Activated CD4-positive, alpha-beta T cell treated with anti-CD3 and anti-CD28 coated beads, Interleukin-2, amount 10 ng/mL, durations not matched to agents 7 days and 5 days (primary cell): ENCODE measurements at regions not wholly inside any gene's neighbourhood (a gene's known extent, or its start where the extent isn't known, plus 50 kb on each side); places are given as distances from the start of the nearest gene placed in this dataset.

Experiments used
- CTCF ChIA-PET: fragments of 350-600 bp; sonication (Branson Sonifier 250); formaldehyde crosslinking; loops from one replicate; lab custom pipeline; 2021; ENCODE audit warnings: antibody characterized with exemption; lab: Charles Lee
- POLR2A ChIA-PET: fragments of 350-600 bp; sonication (Branson Sonifier 250); formaldehyde crosslinking; loops from one replicate; lab custom pipeline; 2021; ENCODE audit warnings: antibody characterized with exemption; lab: Charles Lee
- DNase-seq: peaks from one replicate; pipeline ENCODE4 v3.0.0-alpha.2; 2020
- H3K27ac Mint-ChIP-seq: one replicate; pipeline ENCODE4 v1.8.0; 2021; ENCODE audit warnings: mild to moderate bottlenecking, moderate library complexity, mixed read lengths
- H3K27me3 Mint-ChIP-seq: one replicate; pipeline ENCODE4 v1.8.0; 2021; ENCODE audit warnings: mixed read lengths
- H3K36me3 Mint-ChIP-seq: one replicate; pipeline ENCODE4 v1.8.0; 2021; ENCODE audit warnings: low read depth, mixed read lengths
- H3K4me1 Mint-ChIP-seq: one replicate; pipeline ENCODE4 v1.8.0; 2021; ENCODE audit warnings: mixed read lengths
- H3K4me3 Mint-ChIP-seq: one replicate; pipeline ENCODE4 v1.8.0; 2021; ENCODE audit warnings: mild to moderate bottlenecking, moderate library complexity, mixed read lengths
- H3K9me3 Mint-ChIP-seq: one replicate; pipeline ENCODE4 v1.8.0; 2021; ENCODE audit warnings: mixed read lengths

GRCh38 chr5:169417676-169418075, 116.7 kb upstream of the SLIT3 start:
- H3K4me1 Mint-ChIP-seq: no peaks in the 10 kb centered on the region
- ChIA-PET CTCF (no interaction called here), POLR2A (no interaction called here)
- H3K4me3 Mint-ChIP-seq: no peak overlapping the region
- DNase-seq: no peak
- peaks cover 2% of the 10 kb centered on the region for H3K27me3 Mint-ChIP-seq
- H3K9me3 Mint-ChIP-seq: no peaks in the 10 kb centered on the region
- H3K36me3 Mint-ChIP-seq: no peaks in the 10 kb centered on the region
- no peak overlapping the region for H3K27ac Mint-ChIP-seq

- Mint-ChIP-seq H3K9me3 (no peaks in the 10 kb centered on the region), H3K4me1 (no peaks in the 10 kb centered on the region)
These were observed 115.8 kb upstream of the SLIT3 start for GRCh38 chr5:169416583-169417196.

GRCh38 chr5:169415948-169416347, 115.0 kb upstream of the SLIT3 start:
- Mint-ChIP-seq H3K27me3 (no peaks in the 10 kb centered on the region), H3K4me3 (no peak overlapping the region), H3K27ac (no peak overlapping the region), H3K36me3 (no peaks in the 10 kb centered on the region), H3K9me3 (no peaks in the 10 kb centered on the region), H3K4me1 (no peaks in the 10 kb centered on the region)
- ChIA-PET POLR2A (no interaction called here), CTCF (no interaction called here)
- no peak for DNase-seq

More at GRCh38 chr5:169416583-169417196, 115.8 kb upstream of the SLIT3 start:
- no peak for DNase-seq
- Mint-ChIP-seq H3K4me3 (no peak overlapping the region), H3K27me3 (peaks cover 2% of the 10 kb centered on the region), H3K36me3 (no peaks in the 10 kb centered on the region), H3K27ac (no peak overlapping the region)
- CTCF ChIA-PET: no interaction called here
- POLR2A ChIA-PET: no interaction called here

GRCh38 chr5:169415371-169415770, 114.4 kb upstream of the SLIT3 start:
- Mint-ChIP-seq H3K27me3 (no peaks in the 10 kb centered on the region), H3K4me1 (no peaks in the 10 kb centered on the region), H3K36me3 (no peaks in the 10 kb centered on the region), H3K4me3 (no peak overlapping the region), H3K9me3 (no peaks in the 10 kb centered on the region), H3K27ac (no peak overlapping the region)
- ChIA-PET CTCF (no interaction called here), POLR2A (no interaction called here)
- no peak for DNase-seq

GRCh38 chr5:169413416-169413815, 112.5 kb upstream of the SLIT3 start:
- ChIA-PET POLR2A (no interaction called here), CTCF (interaction anchor here (0.7 to 1.2 kb wide), 2 partner anchors 21 to 767 kb away, joined by 3 to 4 read pairs; no protein-coding TSS in a partner anchor)
- no peaks in the 10 kb centered on the region for H3K9me3 Mint-ChIP-seq
- no peak overlapping the region for H3K4me3 Mint-ChIP-seq
- no peaks in the 10 kb centered on the region for H3K36me3 Mint-ChIP-seq
- H3K27me3 Mint-ChIP-seq: no peaks in the 10 kb centered on the region
- no peak for DNase-seq
- no peak overlapping the region for H3K27ac Mint-ChIP-seq
- no peaks in the 10 kb centered on the region for H3K4me1 Mint-ChIP-seq

- DNase-seq: no peak
- Mint-ChIP-seq H3K4me1 (no peaks in the 10 kb centered on the region), H3K4me3 (no peak overlapping the region), H3K36me3 (no peaks in the 10 kb centered on the region), H3K9me3 (no peaks in the 10 kb centered on the region), H3K27me3 (no peaks in the 10 kb centered on the region), H3K27ac (no peak overlapping the region)
- POLR2A ChIA-PET: no interaction called here
- CTCF ChIA-PET: interaction anchor here (0.7 kb wide), 1 partner anchor 768 kb away, joined by 4 read pairs; no protein-coding TSS in a partner anchor
These were observed 111.9 kb upstream of the SLIT3 start for GRCh38 chr5:169412831-169413230.

GRCh38 chr5:169411786-169412430, 111.0 kb upstream of the SLIT3 start:
- Mint-ChIP-seq H3K27me3 (no peaks in the 10 kb centered on the region), H3K4me1 (no peaks in the 10 kb centered on the region), H3K4me3 (no peak overlapping the region), H3K27ac (no peak overlapping the region), H3K9me3 (no peaks in the 10 kb centered on the region), H3K36me3 (no peaks in the 10 kb centered on the region)
- no peak for DNase-seq
- CTCF ChIA-PET: no interaction called here
- POLR2A ChIA-PET: no interaction called here

GRCh38 chr5:169410996-169411783, 110.3 kb upstream of the SLIT3 start:
- Mint-ChIP-seq H3K4me1 (no peaks in the 10 kb centered on the region), H3K27me3 (no peaks in the 10 kb centered on the region), H3K4me3 (no peak overlapping the region), H3K36me3 (no peaks in the 10 kb centered on the region), H3K27ac (no peak overlapping the region), H3K9me3 (no peaks in the 10 kb centered on the region)
- no peak for DNase-seq
- ChIA-PET POLR2A (no interaction called here), CTCF (no interaction called here)

- H3K4me3 Mint-ChIP-seq: no peak overlapping the region
- H3K36me3 Mint-ChIP-seq: no peaks in the 10 kb centered on the region
- peaks cover 3% of the 10 kb centered on the region for H3K27me3 Mint-ChIP-seq
- ChIA-PET CTCF (interaction anchor here (0.5 kb wide), 1 partner anchor 863 kb away, joined by 3 read pairs; no protein-coding TSS in a partner anchor), POLR2A (no interaction called here)
- no peak for DNase-seq
- H3K9me3 Mint-ChIP-seq: no peaks in the 10 kb centered on the region
- no peak overlapping the region for H3K27ac Mint-ChIP-seq
- H3K4me1 Mint-ChIP-seq: no peaks in the 10 kb centered on the region
These were observed 107.8 kb upstream of the SLIT3 start for GRCh38 chr5:169408731-169409130.

GRCh38 chr5:169408171-169408570, 107.2 kb upstream of the SLIT3 start:
- Mint-ChIP-seq H3K9me3 (no peaks in the 10 kb centered on the region), H3K4me3 (no peak overlapping the region), H3K36me3 (no peaks in the 10 kb centered on the region), H3K4me1 (no peaks in the 10 kb centered on the region), H3K27me3 (peaks cover 5% of the 10 kb centered on the region), H3K27ac (no peak overlapping the region)
- DNase-seq: no peak
- ChIA-PET POLR2A (no interaction called here), CTCF (interaction anchor here (0.5 to 0.6 kb wide), 2 partner anchors 30 to 862 kb away, joined by 3 read pairs; no protein-coding TSS in a partner anchor)

- ChIA-PET POLR2A (no interaction called here), CTCF (no interaction called here)
- Mint-ChIP-seq H3K9me3 (no peaks in the 10 kb centered on the region), H3K27me3 (peaks cover 12% of the 10 kb centered on the region), H3K4me1 (no peaks in the 10 kb centered on the region), H3K4me3 (no peak overlapping the region), H3K36me3 (no peaks in the 10 kb centered on the region), H3K27ac (no peak overlapping the region)
- DNase-seq: no peak
These were observed 103.3 kb upstream of the SLIT3 start for GRCh38 chr5:169404223-169404622.

GRCh38 chr5:169398515-169398914, 97.6 kb upstream of the SLIT3 start:
- DNase-seq: no peak
- ChIA-PET CTCF (no interaction called here), POLR2A (no interaction called here)
- Mint-ChIP-seq H3K4me1 (no peaks in the 10 kb centered on the region), H3K36me3 (no peaks in the 10 kb centered on the region), H3K27me3 (peaks cover 12% of the 10 kb centered on the region), H3K4me3 (no peak overlapping the region), H3K9me3 (no peaks in the 10 kb centered on the region), H3K27ac (no peak overlapping the region)

GRCh38 chr5:169395136-169395535, 94.2 kb upstream of the SLIT3 start:
- Mint-ChIP-seq H3K4me1 (no peaks in the 10 kb centered on the region), H3K27ac (no peak overlapping the region), H3K36me3 (no peaks in the 10 kb centered on the region), H3K9me3 (no peaks in the 10 kb centered on the region), H3K4me3 (no peak overlapping the region), H3K27me3 (peaks cover 10% of the 10 kb centered on the region)
- no peak for DNase-seq
- ChIA-PET CTCF (no interaction called here), POLR2A (no interaction called here)
